ENCODE measurements at regions not wholly inside any gene's neighbourhood (a gene's known extent, or its start where the extent isn't known, plus 50 kb on each side); places are given as distances from the start of the nearest gene placed in this dataset.

DNA sequence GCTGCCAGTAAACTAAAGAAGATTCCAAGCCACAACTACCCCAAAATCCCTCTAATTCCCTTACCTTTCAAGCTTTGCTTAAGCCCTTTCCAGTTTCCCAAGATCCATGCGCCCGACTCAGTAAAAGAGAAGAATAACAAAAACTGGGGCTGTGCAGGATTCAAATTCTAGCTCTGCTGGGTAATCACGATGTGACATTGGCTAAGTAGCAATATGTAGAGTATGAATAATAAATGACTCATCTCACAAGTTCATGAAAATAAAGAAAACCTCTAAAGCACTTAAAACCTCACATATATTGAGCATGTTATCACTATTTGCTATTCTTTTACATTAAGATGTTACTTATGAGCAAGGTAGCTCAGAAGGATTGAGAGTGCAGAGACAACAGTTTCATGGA lies 522.2 kb upstream of the ZNF717 start:
- TF ChIP-seq, protein P1, sequence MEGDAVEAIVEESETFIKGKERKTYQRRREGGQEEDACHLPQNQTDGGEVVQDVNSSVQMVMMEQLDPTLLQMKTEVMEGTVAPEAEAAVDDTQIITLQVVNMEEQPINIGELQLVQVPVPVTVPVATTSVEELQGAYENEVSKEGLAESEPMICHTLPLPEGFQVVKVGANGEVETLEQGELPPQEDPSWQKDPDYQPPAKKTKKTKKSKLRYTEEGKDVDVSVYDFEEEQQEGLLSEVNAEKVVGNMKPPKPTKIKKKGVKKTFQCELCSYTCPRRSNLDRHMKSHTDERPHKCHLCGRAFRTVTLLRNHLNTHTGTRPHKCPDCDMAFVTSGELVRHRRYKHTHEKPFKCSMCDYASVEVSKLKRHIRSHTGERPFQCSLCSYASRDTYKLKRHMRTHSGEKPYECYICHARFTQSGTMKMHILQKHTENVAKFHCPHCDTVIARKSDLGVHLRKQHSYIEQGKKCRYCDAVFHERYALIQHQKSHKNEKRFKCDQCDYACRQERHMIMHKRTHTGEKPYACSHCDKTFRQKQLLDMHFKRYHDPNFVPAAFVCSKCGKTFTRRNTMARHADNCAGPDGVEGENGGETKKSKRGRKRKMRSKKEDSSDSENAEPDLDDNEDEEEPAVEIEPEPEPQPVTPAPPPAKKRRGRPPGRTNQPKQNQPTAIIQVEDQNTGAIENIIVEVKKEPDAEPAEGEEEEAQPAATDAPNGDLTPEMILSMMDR (IDR thresholded peaks at IDR 0.05) = no peak
- TF ChIP-seq ZFX (IDR thresholded peaks at IDR 0.05; ENCODE audit: borderline replicate concordance) = no peak
